H1 (cell line): ENCODE measurements at regions not wholly inside any gene's neighbourhood (a gene's known extent, or its start where the extent isn't known, plus 50 kb on each side); places are given as distances from the start of the nearest gene placed in this dataset.

ENCODE experiments used
- EP300 ChIP-seq, 2 experiments: IDR thresholded peaks; 1 replicate in 1 of 2; 2 replicates in 1 of 2; pipeline ENCODE4 v1.6.1; 2011 to 2012; ENCODE audit warnings: low read depth in 2 of 2, low read length in 2 of 2, mild to moderate bottlenecking in 2 of 2, borderline replicate concordance in 1 of 2, inconsistent platforms in 1 of 2, moderate library complexity in 1 of 2
- PHF8 ChIP-seq: fragments of 200-600 bp; sonication (generic); conservative IDR thresholded peaks from 2 replicates; pipeline ENCODE4 v1.7.1; 2012; ENCODE audit warnings: low read depth, mild to moderate bottlenecking, inconsistent platforms, low read length, moderate library complexity
- TCF12 ChIP-seq: IDR thresholded peaks from 2 replicates; pipeline ENCODE4 v1.6.1; 2011; ENCODE audit warnings: low read depth, mild to moderate bottlenecking, low read length

- no peak for TF ChIP-seq PHF8
- no peak for TF ChIP-seq EP300 (IDR thresholded peaks at IDR 0.05; ENCODE audit: borderline replicate concordance in 1 of 2, low read depth in 2 of 2, low read length in 2 of 2)
- no peak for TF ChIP-seq TCF12
Observed at GRCh38 chr4:145420595-145421214, 60.9 kb upstream of the SMAD1 start.
